Ovary (tissue), 7 donors: ENCODE measurements at regions not wholly inside any gene's neighbourhood (a gene's known extent, or its start where the extent isn't known, plus 50 kb on each side); places are given as distances from the start of the nearest gene placed in this dataset.
A peak's percentile ranks its signal among the peaks of the same experiment; 100 is the strongest.

ENCODE experiments used
- DNase-seq, 5 donors: peaks; one replicate each; pipeline ENCODE4 v3.0.0-alpha.2; 2019 to 2020
- H3K27ac ChIP-seq, 2 donors: fragments of 200-600 bp; one replicate each; pipeline versions ENCODE4 v1.5.1 to v1.8.0; 2019 to 2022
- H3K27me3 ChIP-seq: fragments of 200-600 bp; one replicate; pipeline ENCODE4 v1.8.0; 2022
- H3K36me3 ChIP-seq: fragments of 200-600 bp; sonication (generic); one replicate; pipeline ENCODE4 v1.5.1; 2019
- H3K4me1 ChIP-seq: one replicate; pipeline ENCODE4 v1.8.1; 2013; ENCODE audit warnings: mild to moderate bottlenecking, moderate library complexity; ENCODE audit not compliant: insufficient read depth
- H3K4me3 ChIP-seq: fragments of 200-600 bp; sonication (generic); one replicate; pipeline ENCODE4 v1.5.1; 2017
- H3K9me3 ChIP-seq, 2 donors: fragments of 200-600 bp in 1 of 2; sonication (generic) in 1 of 2; one replicate each; pipeline versions ENCODE4 v1.5.1 to v1.8.1; 2013 to 2019; ENCODE audit warnings: mild to moderate bottlenecking in 1 of 2, moderate library complexity in 1 of 2
- EP300 ChIP-seq: sonication (generic); formaldehyde crosslinking; IDR thresholded peaks from one replicate; pipeline ENCODE4 v1.6.1; 2017; ENCODE audit warnings: antibody characterized with exemption
- POLR2A ChIP-seq: fragments of 450-650 bp; IDR thresholded peaks from one replicate; pipeline ENCODE4 v1.6.1; 2017; ENCODE audit warnings: antibody characterized with exemption, mild to moderate bottlenecking, moderate library complexity
- WGBS, 3 donors: extraction: QIAGEN DNeasy Blood & Tissue Kit in 1 of 3; methylation state at CpG; one replicate each; pipeline versions ENCODE4 v1.1.5 to v1.1.7; 2013 to 2017; 5-methylcytosine and 5-hydroxymethylcytosine counted together
- intact Hi-C, 4 donors: fragments of 100-400 bp; cut with DNase I; formaldehyde crosslinking; loops; one replicate each; pipeline versions ENCODE4 v1.11.0 to v1.15.1; 2022 to 2023
- TF ChIP-seq, protein P1 (sequence below), 3 donors: fragments of 450-650 bp in 2 of 3; fragments of 200-600 bp in 1 of 3; IDR thresholded peaks; one replicate each; pipeline versions ENCODE4 v1.5.1 to v1.8.0; 2016 to 2022; ENCODE audit warnings: antibody characterized with exemption in 3 of 3, mild to moderate bottlenecking in 1 of 3
- donor health status: DM: no; HTN: no; CAD: no; lungs with moderate emphysema.
- donor health status: DM: no; HTN: no; CAD: no.
- donor health status: Bipolar disorder and iron deficiency.
- donor health status: DM: no; HTN: no; CAD: no.
- donor health status: DM: yes; HTN: yes; CAD: no.

- Histone ChIP-seq H3K4me1 (no peaks in the 10 kb centered on the region), H3K27ac (no peak overlapping the region), H3K27me3 (no peaks in the 10 kb centered on the region), H3K36me3 (no peaks in the 10 kb centered on the region), H3K9me3 (no peaks in the 10 kb centered on the region), H3K4me3 (no peak overlapping the region)
- intact Hi-C loops: loop anchor here in 1 of 4 donors (10.0 kb wide), 1 partner anchor 502 kb away; no protein-coding TSS in a partner anchor
- no peak for DNase-seq
- TF ChIP-seq, protein P1, sequence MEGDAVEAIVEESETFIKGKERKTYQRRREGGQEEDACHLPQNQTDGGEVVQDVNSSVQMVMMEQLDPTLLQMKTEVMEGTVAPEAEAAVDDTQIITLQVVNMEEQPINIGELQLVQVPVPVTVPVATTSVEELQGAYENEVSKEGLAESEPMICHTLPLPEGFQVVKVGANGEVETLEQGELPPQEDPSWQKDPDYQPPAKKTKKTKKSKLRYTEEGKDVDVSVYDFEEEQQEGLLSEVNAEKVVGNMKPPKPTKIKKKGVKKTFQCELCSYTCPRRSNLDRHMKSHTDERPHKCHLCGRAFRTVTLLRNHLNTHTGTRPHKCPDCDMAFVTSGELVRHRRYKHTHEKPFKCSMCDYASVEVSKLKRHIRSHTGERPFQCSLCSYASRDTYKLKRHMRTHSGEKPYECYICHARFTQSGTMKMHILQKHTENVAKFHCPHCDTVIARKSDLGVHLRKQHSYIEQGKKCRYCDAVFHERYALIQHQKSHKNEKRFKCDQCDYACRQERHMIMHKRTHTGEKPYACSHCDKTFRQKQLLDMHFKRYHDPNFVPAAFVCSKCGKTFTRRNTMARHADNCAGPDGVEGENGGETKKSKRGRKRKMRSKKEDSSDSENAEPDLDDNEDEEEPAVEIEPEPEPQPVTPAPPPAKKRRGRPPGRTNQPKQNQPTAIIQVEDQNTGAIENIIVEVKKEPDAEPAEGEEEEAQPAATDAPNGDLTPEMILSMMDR (IDR thresholded peaks at IDR 0.05): no peak
- TF ChIP-seq EP300: no peak
- no peak for TF ChIP-seq POLR2A
- 62 to 71% (median 70%) methylated on average over 4 of the region's 4 CpGs for WGBS, 3 donors
Observed at GRCh38 chrX:110417128-110417527, 58.5 kb downstream of the RTL9 start.

DNA sequence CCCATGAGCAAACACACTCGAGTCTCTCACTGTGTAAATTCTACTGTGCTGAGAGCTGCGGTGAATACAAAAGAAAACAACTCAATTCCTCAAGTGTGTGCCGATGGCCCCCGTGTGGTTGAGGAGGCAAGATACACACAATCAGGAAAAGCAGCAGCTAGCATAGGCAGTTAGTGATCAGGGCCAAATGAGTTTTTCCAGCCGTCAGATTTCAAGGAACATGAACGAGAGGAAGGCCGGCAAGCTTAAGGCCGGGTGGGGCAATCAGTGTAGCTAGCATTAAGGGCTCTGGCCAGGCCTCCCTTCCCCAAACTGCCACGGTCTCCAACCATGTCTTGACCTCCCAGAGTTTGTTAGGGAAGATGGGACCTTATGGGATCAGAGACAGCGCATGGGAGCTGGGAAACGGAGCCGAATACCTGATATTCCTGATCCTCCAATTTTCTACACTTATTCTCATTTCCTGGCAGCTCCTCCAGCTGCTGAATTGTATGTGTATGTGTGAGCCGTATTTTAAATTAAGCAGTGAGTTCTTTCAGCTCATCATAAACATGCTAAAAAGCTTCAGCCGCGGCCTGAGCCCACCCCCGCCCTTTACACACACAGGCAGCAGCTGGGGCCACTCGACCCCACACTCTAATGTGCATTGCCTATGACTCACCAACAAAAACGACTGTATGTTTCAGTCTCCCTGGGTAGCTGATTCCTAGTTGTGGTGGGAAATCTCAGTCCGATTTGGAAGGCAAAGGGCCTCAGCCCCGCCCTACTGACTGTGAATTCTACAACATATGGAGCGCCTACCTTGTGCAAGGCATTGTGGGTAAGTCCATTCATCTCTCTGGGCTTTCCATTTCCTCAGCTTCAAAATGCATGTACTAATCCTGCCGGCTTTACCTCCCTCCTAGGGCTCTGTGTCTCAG is 59.9 kb downstream of the RTL9 start:
- no peaks in the 10 kb centered on the region for H3K4me1 ChIP-seq
- H3K27ac ChIP-seq: no peak overlapping the region
- whole genome bisulfite sequencing, 3 donors: 30 to 41% (median 40%) methylated on average over 22 of the region's 22 CpGs
- no peak overlapping the region for H3K4me3 ChIP-seq
- TF ChIP-seq POLR2A: no peak
- no peak for TF ChIP-seq EP300
- TF ChIP-seq, protein P1 (IDR thresholded peaks at IDR 0.05): peak in 2 of 3 donors; percentile 23 to 50
- no peaks in the 10 kb centered on the region for H3K27me3 ChIP-seq
- intact Hi-C loops: loop anchor here in 1 of 4 donors (10.0 kb wide), 1 partner anchor 504 kb away; no protein-coding TSS in a partner anchor
- DNase-seq: peak; percentile 31 to 65 (median 47)
- H3K36me3 ChIP-seq: no peaks in the 10 kb centered on the region
- H3K9me3 ChIP-seq: no peaks in the 10 kb centered on the region

DNA sequence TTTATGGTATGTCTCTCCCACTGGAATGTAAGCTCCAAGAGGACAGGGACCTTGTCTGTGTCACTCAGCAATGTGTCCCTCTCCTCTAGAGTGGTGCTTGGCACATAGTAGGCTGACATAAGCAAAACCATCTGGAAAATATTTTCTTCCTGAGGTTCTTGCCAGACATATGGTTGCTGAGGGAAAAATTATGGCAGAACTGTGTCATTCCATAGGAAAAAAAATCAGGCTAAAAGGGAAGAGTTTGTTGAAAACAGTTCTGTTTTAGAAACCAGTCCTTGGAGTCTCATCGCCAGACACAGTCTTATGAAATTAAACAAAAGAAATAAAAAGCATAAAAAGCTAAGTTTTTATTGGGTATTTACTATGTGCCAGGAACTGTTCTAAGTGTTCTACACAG is 60.9 kb downstream of the RTL9 start:
- WGBS, 3 donors: 57 to 66% (median 58%) methylated on average over 1 of the region's 1 CpG
- no peak overlapping the region for H3K4me3 ChIP-seq
- intact Hi-C loops: loop anchor here in 1 of 4 donors (10.0 kb wide), 1 partner anchor 505 kb away; no protein-coding TSS in a partner anchor
- TF ChIP-seq, protein P1 (IDR thresholded peaks at IDR 0.05): no peak
- H3K27ac ChIP-seq: no peak overlapping the region
- no peaks in the 10 kb centered on the region for H3K4me1 ChIP-seq
- no peaks in the 10 kb centered on the region for H3K27me3 ChIP-seq
- no peaks in the 10 kb centered on the region for H3K36me3 ChIP-seq
- no peak for DNase-seq
- H3K9me3 ChIP-seq: no peaks in the 10 kb centered on the region

GRCh38 chrX:110420771-110421499 is 62.3 kb downstream of the RTL9 start:
- Histone ChIP-seq H3K4me1 (no peaks in the 10 kb centered on the region), H3K4me3 (no peak overlapping the region), H3K36me3 (no peaks in the 10 kb centered on the region), H3K27ac (no peak overlapping the region), H3K9me3 (no peaks in the 10 kb centered on the region), H3K27me3 (no peaks in the 10 kb centered on the region)
- WGBS, 3 donors: 64 to 71% (median 69%) methylated on average over 9 of the region's 9 CpGs
- no peak for DNase-seq
- TF ChIP-seq POLR2A (no peak), EP300 (no peak)
- TF ChIP-seq, protein P1 (IDR thresholded peaks at IDR 0.05): no peak
- intact Hi-C loops: no loop called here
